Hepatocyte (in vitro differentiated cells): ENCODE measurements at regions not wholly inside any gene's neighbourhood (a gene's known extent, or its start where the extent isn't known, plus 50 kb on each side); places are given as distances from the start of the nearest gene placed in this dataset.

Experiments
- DNase-seq: peaks from one replicate; pipeline ENCODE4 v3.0.0-alpha.2; 2016; ENCODE audit warnings: low spot score
- H2AFZ ChIP-seq: fragments of 200-600 bp; sonication (generic); 2 replicates; pipeline ENCODE4 v1.6.0; 2016; ENCODE audit warnings: antibody characterized with exemption, mild to moderate bottlenecking
- H3K27ac ChIP-seq: fragments of 200-600 bp; sonication (generic); 2 replicates; pipeline ENCODE4 v1.5.1; 2016; ENCODE audit warnings: mild to moderate bottlenecking
- H3K27me3 ChIP-seq: fragments of 200-600 bp; sonication (generic); 2 replicates; pipeline ENCODE4 v1.6.1; 2016
- H3K36me3 ChIP-seq: fragments of 200-600 bp; sonication (generic); replicated peaks from 2 replicates; pipeline ENCODE4 v1.5.1; 2016; ENCODE audit warnings: low read depth; ENCODE audit not compliant: insufficient read depth
- H3K4me1 ChIP-seq: fragments of 200-600 bp; sonication (generic); 2 replicates; pipeline ENCODE4 v1.5.1; 2016; ENCODE audit warnings: mild to moderate bottlenecking, moderate library complexity; ENCODE audit not compliant: insufficient read depth
- H3K4me2 ChIP-seq: fragments of 200-600 bp; sonication (generic); 2 replicates; pipeline ENCODE4 v1.6.0; 2016
- H3K4me3 ChIP-seq: fragments of 200-600 bp; sonication (generic); 2 replicates; pipeline ENCODE4 v1.5.1; 2016; ENCODE audit warnings: mild to moderate bottlenecking
- H3K79me2 ChIP-seq: fragments of 200-600 bp; sonication (generic); 2 replicates; pipeline ENCODE4 v1.6.0; 2017; ENCODE audit warnings: mild to moderate bottlenecking
- H3K9me2 ChIP-seq: fragments of 200-600 bp; sonication (generic); replicated peaks from 2 replicates; pipeline ENCODE4 v1.6.0; 2017; ENCODE audit warnings: mild to moderate bottlenecking; ENCODE audit not compliant: insufficient read depth
- H3K9me3 ChIP-seq: fragments of 200-600 bp; sonication (generic); 2 replicates; pipeline ENCODE4 v1.5.1; 2016; ENCODE audit warnings: low read depth, mild to moderate bottlenecking
- H4K20me1 ChIP-seq: fragments of 200-600 bp; sonication (generic); 2 replicates; pipeline ENCODE4 v1.6.0; 2016; ENCODE audit warnings: mild to moderate bottlenecking; ENCODE audit not compliant: insufficient read depth, poor library complexity, severe bottlenecking
- CTCF ChIP-seq: fragments of 200-600 bp; sonication (generic); IDR thresholded peaks from 2 replicates; pipeline ENCODE4 v1.5.1; 2016; ENCODE audit warnings: antibody characterized with exemption, mild to moderate bottlenecking; ENCODE audit not compliant: poor library complexity
- EZH2 ChIP-seq: fragments of 200-600 bp; sonication (generic); IDR thresholded peaks from 2 replicates; pipeline ENCODE4 v1.6.1; 2016; ENCODE audit warnings: antibody characterized with exemption, mild to moderate bottlenecking, borderline replicate concordance
- EZH2phosphoT487 ChIP-seq: fragments of 200-600 bp; sonication (generic); IDR thresholded peaks from one replicate; pipeline ENCODE4 v1.6.1; 2018; ENCODE audit warnings: antibody characterized with exemption, mild to moderate bottlenecking, low read depth, moderate library complexity; ENCODE audit not compliant: unreplicated experiment, severe bottlenecking
- WGBS: methylation state at CpG from one replicate; pipeline ENCODE4 v1.1.6; 2016; ENCODE audit warnings: low lambda C conversion rate; ENCODE audit errors: missing lambda C conversion rate; 5-methylcytosine and 5-hydroxymethylcytosine counted together

GRCh38 chr20:23225407-23226060 is 125.1 kb upstream of the NXT1 start:
- no peaks in the 10 kb centered on the region for H3K36me3 ChIP-seq
- peaks cover 5% of the 10 kb centered on the region for H3K9me3 ChIP-seq
- H3K4me2 ChIP-seq, result peak overlapping the region; percentile 30
- H3K9me2 ChIP-seq, result no peaks in the 10 kb centered on the region
- DNase-seq, result peak; percentile 81
- H3K4me1 ChIP-seq, result peaks cover 31% of the 10 kb centered on the region
- H3K27ac ChIP-seq, result peak overlapping the region; percentile 90
- 65% methylated on average over 6 of the region's 6 CpGs for WGBS
- no peaks in the 10 kb centered on the region for H3K27me3 ChIP-seq
- no peaks in the 10 kb centered on the region for H4K20me1 ChIP-seq
- no peak overlapping the region for H2AFZ ChIP-seq
- H3K79me2 ChIP-seq, result no peaks in the 10 kb centered on the region
- H3K4me3 ChIP-seq, result no peak overlapping the region
- no peak for TF ChIP-seq EZH2
- no peak for TF ChIP-seq CTCF
- TF ChIP-seq EZH2phosphoT487, result no peak

GRCh38 chr20:23224806-23225205 is 125.8 kb upstream of the NXT1 start:
- Histone ChIP-seq H3K79me2 (no peaks in the 10 kb centered on the region), H3K4me1 (peaks cover 31% of the 10 kb centered on the region), H4K20me1 (no peaks in the 10 kb centered on the region), H3K9me2 (no peaks in the 10 kb centered on the region), H3K27ac (peak overlapping the region; percentile 80), H3K4me2 (peak overlapping the region; percentile 30), H3K4me3 (no peak overlapping the region), H3K9me3 (peaks cover 5% of the 10 kb centered on the region), H3K27me3 (no peaks in the 10 kb centered on the region), H2AFZ (no peak overlapping the region), H3K36me3 (no peaks in the 10 kb centered on the region)
- 91% methylated on average over 5 of the region's 5 CpGs for WGBS
- no peak for TF ChIP-seq EZH2phosphoT487
- TF ChIP-seq EZH2, result no peak
- TF ChIP-seq CTCF, result no peak
- DNase-seq, result no peak

GRCh38 chr20:23223908-23224580 is 126.5 kb upstream of the NXT1 start:
- H3K9me2 ChIP-seq, result no peaks in the 10 kb centered on the region
- no peak for TF ChIP-seq EZH2
- TF ChIP-seq EZH2phosphoT487, result no peak
- no peak for TF ChIP-seq CTCF
- H3K4me3 ChIP-seq, result no peak overlapping the region
- 86% methylated on average over 3 of the region's 3 CpGs for WGBS
- H3K27ac ChIP-seq, result no peak overlapping the region
- peaks cover 5% of the 10 kb centered on the region for H3K9me3 ChIP-seq
- peaks cover 31% of the 10 kb centered on the region for H3K4me1 ChIP-seq
- no peaks in the 10 kb centered on the region for H3K36me3 ChIP-seq
- no peak overlapping the region for H3K4me2 ChIP-seq
- no peaks in the 10 kb centered on the region for H4K20me1 ChIP-seq
- no peak for DNase-seq
- no peaks in the 10 kb centered on the region for H3K79me2 ChIP-seq
- H2AFZ ChIP-seq, result no peak overlapping the region
- no peaks in the 10 kb centered on the region for H3K27me3 ChIP-seq
